ENCODE measurements at regions not wholly inside any gene's neighbourhood (a gene's known extent, or its start where the extent isn't known, plus 50 kb on each side); places are given as distances from the start of the nearest gene placed in this dataset.

- TF ChIP-seq CTCF (IDR thresholded peaks at IDR 0.05) (no peak), EP300 (IDR thresholded peaks at IDR 0.05) (no peak), POLR2A (IDR thresholded peaks at IDR 0.05) (no peak), POLR2AphosphoS5 (IDR thresholded peaks at IDR 0.05) (no peak)
Measured at GRCh38 chr2:167891841-167892240, 355.6 kb downstream of the STK39 start.
